GM18519 (cell line): ENCODE measurements at regions not wholly inside any gene's neighbourhood (a gene's known extent, or its start where the extent isn't known, plus 50 kb on each side); places are given as distances from the start of the nearest gene placed in this dataset.

ENCODE experiments used
- ATAC-seq: cut with Tn5 transposase; IDR thresholded peaks from one replicate; pipeline ENCODE4 v1.9.1; 2021; ENCODE audit warnings: mild to moderate bottlenecking, moderate library complexity; ENCODE audit not compliant: unreplicated experiment, low FRiP score

GRCh38 chr6:169961772-169962561 lies 210.5 kb downstream of the ERMARD start:
- ATAC-seq = no peak

- no peak for ATAC-seq
Observed at GRCh38 chr6:169960886-169961611, 209.6 kb downstream of the ERMARD start.

DNA sequence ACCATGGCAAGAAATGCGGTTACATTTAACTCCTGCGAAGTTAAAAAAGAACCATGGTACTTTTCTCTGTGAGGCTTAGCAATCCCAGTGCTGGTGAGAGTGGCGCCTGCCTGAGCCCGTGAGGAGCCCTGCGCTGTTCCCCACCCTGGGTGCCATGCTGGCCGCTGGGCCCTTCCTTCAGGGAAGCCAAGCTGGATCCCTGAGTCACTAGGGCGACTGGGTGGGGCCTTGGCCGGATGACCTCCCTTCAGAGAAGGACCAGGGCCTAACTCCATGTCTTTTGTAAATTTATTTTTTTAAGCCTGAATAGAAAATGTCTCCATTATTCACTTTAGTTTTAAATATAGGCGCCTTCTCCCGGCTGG lies 209.1 kb downstream of the ERMARD start:
- ATAC-seq = no peak

- no peak for ATAC-seq
Observed at GRCh38 chr6:169960003-169960344, 208.6 kb downstream of the ERMARD start.

DNA sequence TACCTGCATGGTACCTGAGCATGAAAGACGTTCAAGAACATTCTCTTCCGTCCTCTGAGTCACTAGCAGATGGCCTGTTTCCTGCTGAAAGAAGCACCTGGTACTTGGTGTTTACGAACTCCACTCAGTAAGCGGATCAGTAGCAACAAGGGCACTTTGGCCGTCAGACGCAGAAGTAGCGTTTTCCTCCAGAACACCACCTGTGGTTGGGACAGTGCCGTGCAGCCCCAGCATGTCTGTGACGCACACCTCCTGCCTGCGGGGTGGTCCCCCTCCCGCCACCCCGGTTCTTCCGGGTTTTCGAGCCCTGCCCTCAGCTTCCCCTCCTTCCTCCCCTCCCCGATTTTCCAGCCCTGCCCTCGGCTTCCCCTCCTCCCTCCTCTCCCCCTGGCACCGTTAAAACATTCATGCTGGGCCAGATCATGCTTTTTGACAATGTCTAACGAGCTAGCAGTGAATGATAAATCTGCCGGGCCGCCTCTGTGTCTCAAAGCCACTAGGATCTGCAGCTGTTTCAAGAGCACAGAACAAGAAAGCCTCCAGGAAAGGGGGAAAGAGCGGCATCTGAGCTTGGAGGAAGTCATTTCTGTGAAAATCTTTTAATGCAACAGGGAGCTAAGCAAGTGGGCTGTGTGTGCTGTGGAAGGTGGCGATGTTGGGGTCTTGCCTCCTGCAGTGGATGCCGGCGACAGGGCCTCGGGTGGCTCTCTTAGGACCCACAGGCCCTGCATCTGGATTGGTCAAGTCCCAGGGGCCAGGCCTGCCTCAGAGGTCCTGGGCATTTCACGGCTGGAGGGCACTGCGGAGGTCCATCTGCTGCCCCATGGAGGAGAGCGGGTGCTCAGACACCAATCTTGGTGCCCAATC lies 207.9 kb downstream of the ERMARD start:
- no peak for ATAC-seq

- ATAC-seq = no peak
Observed at GRCh38 chr6:169958510-169958909, 207.1 kb downstream of the ERMARD start.

- no peak for ATAC-seq
Observed at GRCh38 chr6:169957351-169957963, 206.0 kb downstream of the ERMARD start.

DNA sequence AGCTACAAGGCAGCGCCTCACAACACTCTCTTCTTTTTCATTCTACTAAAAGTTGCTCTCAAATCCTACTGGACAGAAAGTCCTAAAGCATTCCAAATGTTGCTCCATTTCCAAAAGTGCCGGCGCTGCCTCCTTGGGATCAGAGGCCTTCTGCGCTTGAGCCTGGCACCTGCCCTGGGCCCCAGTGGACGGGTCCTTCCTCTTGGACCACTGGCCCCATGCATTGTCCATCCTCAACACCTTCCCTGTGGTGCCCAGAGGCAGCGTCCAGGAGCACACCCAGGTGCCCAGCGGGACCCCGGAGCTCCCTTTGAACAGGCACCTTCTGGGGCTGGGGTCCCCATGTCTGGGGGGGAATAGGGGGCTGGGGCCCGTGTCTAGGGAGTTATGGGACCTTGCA lies 205.2 kb downstream of the ERMARD start:
- ATAC-seq = no peak

- no peak for ATAC-seq
Observed at GRCh38 chr6:169955731-169956437, 204.5 kb downstream of the ERMARD start.

DNA sequence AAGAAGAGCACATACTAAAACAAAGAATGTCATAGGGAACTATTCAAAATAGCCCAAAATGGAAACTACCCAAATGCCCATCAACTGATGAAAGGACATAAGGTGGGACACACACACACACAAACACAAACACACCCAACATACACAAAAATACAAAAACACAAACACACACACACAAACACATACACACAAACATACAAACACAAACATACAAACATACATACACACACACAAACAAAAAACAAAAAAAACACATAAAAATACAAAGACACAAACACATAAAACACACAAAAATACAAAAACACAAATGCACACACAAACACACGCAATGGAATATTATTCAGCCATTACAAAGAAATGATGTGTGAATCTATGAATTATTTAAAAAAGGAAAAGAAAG lies 203.6 kb downstream of the ERMARD start:
- no peak for ATAC-seq

DNA sequence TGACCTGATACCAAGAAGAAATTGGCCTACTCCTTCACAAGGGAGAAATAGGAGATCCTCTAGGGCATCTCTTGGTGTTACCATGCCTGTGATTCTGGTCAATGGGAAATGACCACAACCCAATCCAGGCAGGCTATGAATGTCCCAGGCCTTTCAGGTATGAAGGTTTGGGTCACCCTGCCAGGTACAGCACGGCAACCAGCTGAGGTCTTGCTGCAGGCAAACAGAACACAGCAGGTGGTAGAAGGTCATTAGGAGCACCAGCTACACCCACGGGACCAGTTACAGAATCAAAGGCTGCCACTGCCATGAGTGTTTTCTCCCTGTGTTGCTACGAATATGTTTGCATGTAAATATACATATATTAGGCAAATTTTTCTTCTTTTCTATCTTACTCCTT lies 202.3 kb downstream of the ERMARD start:
- no peak for ATAC-seq

- no peak for ATAC-seq
Observed at GRCh38 chr6:169950558-169950957, 199.1 kb downstream of the ERMARD start.

- peak; percentile 59 for ATAC-seq
Observed at GRCh38 chr6:169949511-169950097, 198.2 kb downstream of the ERMARD start.

GRCh38 chr6:169946971-169947370 lies 195.5 kb downstream of the ERMARD start:
- no peak for ATAC-seq

DNA sequence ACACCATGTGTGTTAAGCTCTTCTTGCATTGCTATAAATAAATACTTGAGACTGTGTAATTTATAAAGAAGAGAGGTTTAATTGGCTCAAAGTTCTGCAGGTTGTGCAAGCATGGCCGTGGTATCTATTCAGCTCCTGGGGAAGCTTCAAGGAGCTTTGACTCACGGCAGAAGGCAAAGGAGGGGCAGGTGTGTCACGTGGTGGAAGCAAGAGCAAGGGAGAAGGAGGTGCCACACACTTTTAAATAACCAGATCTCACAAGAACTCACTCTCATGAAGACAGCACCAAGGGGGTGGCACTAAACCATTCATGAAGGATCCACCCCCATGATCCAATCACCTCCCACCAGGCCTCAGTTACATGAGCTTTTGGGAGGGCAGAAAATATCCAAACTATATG lies 193.7 kb downstream of the ERMARD start:
- no peak for ATAC-seq

DNA sequence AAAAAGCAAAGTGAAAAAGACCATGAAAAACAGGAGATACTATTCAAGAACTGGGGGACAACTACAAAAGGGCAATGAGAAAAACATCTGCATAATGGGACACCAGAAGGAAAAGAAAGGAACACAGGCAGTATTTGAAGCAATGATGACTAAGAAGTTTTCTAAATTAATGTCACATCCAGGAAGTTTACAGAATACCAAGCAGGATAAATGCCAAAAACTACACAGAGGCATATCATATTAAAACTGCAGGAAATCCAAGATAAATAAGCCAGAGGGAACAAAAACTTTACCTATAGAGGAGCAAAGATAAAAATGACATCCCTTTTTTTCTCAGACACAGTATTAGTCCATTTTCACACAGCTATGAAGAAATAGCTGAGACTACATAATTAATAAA lies 193.0 kb downstream of the ERMARD start:
- ATAC-seq = no peak

DNA sequence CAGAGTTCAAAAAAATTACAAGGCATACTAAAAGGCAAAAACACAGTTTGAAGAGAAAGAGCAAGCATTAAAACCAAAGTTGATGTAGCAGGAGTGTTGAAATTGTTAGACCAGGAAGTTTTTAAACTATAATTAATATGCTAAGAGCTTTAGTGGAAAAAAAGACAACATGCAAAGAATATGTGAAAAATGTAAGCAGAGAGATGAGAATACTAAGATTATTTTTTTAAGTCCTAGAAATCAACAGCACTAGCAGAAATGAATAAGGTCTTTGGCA lies 192.6 kb downstream of the ERMARD start:
- ATAC-seq = no peak

GRCh38 chr6:169943241-169944060 lies 192.0 kb downstream of the ERMARD start:
- ATAC-seq = no peak

DNA sequence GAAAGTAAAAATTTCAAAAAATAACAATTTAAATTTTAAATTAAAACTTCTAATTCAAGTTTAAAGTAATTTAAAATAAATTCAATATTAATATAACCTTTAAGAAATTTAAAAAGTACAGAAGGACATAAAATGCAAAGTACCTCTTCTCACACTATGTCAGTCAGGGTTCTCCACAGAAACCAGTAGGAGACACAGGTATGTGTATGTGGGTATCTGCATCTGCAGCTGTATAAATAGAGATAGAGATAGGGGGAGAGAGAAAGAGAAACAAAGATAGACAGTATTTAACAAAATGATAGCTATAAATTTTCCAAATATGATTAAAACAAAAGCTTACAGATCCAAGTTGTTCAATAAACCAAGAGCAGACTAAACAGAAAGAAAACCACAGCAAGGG lies 190.8 kb downstream of the ERMARD start:
- ATAC-seq = no peak
